Stimulated activated CD4-positive, alpha-beta T cell treated with anti-CD3 and anti-CD28 coated beads, Interleukin-12 subunit alpha, Interleukin-12 subunit beta, amount 100 ng/mL, for 48 hours (primary cell): ENCODE measurements at regions not wholly inside any gene's neighbourhood (a gene's known extent, or its start where the extent isn't known, plus 50 kb on each side); places are given as distances from the start of the nearest gene placed in this dataset.

Experiments
- DNase-seq, 3 donors: peaks; one replicate each; pipeline ENCODE4 v3.0.0-alpha.2; 2020; ENCODE audit warnings: low read depth in 2 of 3, low spot score in 1 of 3

DNA sequence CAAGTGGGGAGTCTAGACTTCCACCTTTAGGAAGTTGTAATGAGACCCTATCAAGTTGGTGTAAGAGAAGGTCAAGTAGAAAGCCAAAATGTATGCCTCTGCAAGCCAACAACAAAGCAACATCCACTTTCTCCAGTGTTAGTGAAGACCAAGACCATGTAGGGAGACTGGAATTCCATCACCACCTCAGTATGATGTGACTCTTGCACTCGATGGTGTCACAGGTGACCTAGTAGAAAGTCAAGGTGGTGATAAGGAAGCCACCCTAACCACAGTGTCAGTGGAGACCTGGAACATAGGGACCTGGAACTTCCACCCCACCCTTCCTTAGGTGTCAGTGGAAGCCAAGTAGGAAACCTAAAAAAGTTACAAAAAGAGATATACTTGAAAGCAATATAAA lies 278.1 kb upstream of the KCNMB2 start:
- no peak for DNase-seq

DNA sequence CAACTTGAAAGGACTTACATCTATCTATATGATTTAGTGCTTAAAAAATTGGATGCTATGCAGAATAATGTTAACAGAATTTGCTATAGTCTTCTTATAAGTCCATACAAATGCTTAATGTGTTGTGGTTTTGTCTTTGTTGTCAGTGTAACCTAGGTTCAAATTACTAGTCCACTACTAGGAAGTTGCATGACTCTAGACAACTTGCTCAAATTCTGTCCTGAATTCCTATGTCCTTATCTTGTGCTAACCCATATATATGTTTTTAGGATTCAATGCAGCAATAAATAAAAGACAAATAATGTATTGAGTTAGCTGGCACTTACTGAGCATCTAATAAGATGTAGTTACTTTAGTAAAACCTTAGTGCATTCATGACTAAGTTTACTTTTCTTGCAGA lies 276.5 kb upstream of the KCNMB2 start:
- DNase-seq: no peak

GRCh38 chr3:178260887-178261565 lies 275.2 kb upstream of the KCNMB2 start:
- DNase-seq: no peak

DNA sequence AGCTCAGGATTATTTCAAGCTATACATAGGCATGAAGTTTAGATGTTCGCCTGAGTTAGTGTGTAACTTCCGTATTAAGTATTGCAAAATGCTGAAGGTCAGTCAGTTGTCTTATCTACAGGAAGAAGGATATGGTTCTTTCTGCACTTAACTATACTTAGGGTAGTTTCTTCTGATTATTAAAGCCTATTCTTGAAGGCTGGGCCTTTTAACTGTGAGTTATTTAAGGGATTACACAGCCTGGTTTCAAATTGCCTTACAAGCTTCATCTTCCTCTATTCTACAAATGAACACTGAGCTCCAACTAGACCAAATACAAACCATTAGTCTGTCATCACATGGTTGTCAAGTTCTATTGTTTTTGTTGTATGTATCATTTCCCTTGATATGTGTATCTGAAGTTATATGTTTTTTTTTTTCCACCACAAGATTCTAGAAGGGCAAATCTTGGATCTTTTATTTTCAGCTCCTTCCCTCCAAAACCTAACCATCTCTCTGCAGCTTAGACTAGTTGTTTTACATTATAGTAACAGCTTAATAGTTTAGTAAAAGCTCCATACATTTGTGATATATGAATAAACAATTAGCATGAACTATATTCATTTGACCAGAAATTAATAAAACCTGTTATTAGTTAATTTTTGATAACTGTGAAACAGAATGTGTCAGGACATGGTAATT lies 272.9 kb upstream of the KCNMB2 start:
- DNase-seq: no peak

DNA sequence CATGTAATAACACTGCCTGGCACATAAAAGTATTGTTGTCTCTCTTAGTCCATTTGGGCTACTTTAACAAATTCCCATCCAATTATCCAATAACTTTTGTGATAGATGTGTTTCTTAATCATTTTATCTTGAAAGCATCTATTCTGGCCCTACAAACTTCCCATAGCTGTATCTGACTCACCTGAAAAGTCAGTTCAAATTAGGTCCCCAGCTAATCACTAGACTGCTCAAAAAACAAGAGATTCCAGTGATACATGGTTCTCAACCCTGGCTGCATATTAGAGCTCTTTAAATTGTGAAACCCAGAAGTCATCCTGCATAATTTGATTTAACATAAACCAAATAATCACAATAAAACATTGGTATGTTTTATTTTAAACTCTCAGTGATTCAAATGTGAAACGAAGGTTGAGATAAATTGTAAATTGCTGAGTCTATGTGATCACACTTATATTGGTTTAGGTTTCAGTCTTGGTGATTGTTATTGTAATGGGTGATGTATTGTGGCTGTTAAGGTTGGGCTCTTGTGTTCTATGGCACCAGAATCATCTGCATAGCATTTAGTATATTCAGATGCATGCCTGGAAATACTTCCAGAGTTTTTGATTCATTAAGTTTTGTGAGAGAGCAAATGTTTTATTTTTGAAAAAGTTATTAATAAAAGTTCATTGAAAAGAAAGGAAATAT lies 268.9 kb upstream of the KCNMB2 start:
- DNase-seq: no peak

- DNase-seq: no peak
These were observed 265.4 kb upstream of the KCNMB2 start for GRCh38 chr3:178270838-178271237.

- DNase-seq: no peak
These were observed 264.4 kb upstream of the KCNMB2 start for GRCh38 chr3:178271740-178272387.

GRCh38 chr3:178272841-178273240 lies 263.4 kb upstream of the KCNMB2 start:
- DNase-seq: no peak

DNA sequence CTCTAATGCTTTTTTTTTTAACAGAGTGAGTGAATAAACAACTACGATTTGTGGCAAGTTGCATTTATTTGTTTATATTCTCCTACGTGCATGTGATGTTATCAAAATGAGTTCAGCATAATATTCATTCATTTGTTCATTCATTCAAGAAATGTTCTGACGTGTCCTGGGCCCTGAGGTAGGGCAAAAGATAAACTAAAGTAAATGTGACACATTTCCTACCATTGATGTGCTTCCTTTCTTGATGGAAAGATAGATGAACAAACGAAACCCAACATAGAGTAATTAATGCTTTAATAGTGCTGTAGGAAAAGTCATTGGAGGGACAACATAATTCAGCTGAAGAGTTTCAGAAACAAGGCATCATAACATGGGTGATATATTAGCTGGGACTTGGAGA lies 261.5 kb upstream of the KCNMB2 start:
- no peak for DNase-seq

GRCh38 chr3:178275311-178275710 lies 260.9 kb upstream of the KCNMB2 start:
- no peak for DNase-seq

DNA sequence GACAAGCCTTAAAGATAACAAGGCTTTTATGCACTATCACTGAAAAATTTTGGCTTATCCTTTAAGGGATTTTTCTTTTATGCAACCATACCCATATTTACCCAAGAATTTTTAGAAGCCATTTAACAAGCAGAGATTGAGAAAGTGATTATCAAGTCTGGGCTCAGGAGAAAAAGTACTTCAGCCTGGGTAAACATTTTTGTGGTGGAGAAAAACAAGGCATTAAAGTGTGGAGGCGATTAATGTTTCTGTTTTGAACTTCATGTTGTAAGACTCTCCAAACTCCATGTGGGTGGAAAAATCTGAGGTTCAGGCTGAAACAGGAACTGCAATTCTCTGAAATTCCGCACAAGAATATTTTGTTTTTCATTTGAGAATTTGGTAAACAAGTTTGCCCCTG lies 260.4 kb upstream of the KCNMB2 start:
- DNase-seq: no peak

GRCh38 chr3:178277605-178278004 lies 258.6 kb upstream of the KCNMB2 start:
- DNase-seq: no peak

- DNase-seq: no peak
These were observed 252.7 kb upstream of the KCNMB2 start for GRCh38 chr3:178283561-178283960.

DNA sequence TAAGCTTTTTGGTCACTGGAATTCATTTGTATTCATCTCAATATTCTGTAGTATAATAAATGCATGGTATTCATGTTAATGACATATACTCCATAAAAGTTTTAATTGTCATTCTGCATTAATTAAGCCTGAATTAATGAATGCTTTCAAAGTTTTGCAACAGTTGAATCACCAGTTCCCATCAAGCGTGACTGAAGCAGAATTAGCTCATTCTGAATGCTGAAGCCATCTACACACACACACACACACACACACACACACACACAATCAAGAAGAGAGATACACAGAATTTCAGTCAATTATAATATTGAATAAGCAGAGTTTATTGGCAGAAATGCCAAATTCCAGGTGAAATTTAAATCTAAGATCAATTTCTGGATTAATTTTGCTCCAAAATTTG lies 252.1 kb upstream of the KCNMB2 start:
- no peak for DNase-seq

GRCh38 chr3:178288074-178288473 lies 248.2 kb upstream of the KCNMB2 start:
- no peak for DNase-seq

DNA sequence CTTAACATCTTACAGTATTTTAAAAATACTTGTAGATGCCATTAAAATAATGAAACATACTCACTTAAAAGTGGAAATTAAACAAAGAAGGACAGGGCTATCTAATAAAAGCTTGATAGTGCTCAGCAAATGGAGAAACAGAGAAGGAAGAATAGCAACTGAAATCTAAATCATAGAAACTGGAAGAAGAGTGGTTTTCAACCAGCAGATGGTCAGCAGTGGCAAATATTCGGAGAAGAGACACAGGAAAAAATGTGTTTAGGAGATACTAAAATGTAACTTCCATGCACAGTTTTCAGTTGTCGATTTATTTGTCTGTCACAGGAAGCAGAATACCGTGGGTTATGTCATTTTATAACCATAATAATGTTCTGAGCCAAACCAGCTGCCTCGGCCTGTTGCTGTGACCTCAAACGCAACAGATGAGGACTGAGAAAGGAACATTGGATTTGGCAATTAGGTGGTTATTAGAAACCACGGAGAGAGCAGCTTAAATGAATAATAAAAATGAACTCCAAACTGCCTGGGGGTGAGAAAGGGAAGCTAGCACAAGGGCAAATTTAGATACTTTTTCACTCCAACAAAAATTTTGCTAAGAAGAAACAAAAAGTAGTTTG lies 246.6 kb upstream of the KCNMB2 start:
- DNase-seq: no peak

DNA sequence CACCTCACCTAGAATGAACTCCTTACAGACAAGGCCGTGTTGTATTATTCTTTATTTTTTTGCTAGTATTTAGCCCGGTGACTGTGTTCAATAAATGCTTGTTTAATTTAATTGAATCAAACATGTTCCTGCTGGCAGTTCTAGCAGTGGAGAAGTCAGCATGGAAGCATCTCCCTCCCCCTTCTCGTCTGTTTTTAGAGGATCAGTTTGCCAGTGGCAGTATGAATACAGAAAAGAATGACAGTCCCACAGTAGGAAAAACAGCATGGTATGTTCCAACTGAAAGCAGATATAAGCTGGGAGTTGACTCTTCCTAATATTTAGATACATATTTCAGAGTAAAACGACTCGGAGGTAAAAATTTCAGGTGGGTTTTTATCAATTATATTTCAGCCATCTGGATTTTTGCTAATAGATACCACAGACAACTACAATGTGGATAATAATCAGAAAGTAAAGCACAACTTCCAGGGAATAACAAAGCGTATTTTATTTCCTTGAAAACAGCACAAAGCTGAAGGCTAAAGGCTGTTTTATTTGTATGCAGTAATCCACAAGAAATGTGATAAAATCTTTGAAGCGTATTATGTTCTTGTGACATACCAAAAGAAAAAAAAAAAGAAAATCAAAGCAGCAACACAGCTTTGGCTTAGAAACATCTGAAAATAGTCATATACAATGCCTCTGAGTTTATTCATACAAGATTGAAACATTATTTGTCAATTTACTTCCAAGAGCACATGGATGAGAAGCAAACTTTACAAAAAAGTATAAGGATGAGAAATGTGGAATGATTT lies 244.5 kb upstream of the KCNMB2 start:
- DNase-seq: no peak

- DNase-seq: no peak
These were observed 240.8 kb upstream of the KCNMB2 start for GRCh38 chr3:178295292-178295912.

DNA sequence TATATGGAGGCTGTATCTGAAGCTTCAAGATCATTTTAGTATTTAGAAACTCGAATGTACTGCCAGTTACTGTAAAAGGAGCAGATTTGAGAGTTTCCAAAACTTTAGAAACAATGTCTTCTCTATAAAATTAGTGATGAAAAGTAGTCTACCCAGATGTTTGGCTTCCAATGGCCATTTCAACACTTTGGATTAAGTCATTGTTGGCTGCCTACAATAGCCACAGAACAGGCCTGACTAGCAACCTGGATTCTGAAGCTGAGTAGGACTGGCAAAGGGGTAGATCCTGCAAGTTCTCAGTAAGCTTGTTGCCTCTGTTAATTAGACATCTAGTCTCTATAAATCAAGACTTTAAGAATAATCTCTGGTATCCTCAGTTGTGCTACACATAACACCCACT lies 239.0 kb upstream of the KCNMB2 start:
- no peak for DNase-seq

- no peak for DNase-seq
These were observed 238.5 kb upstream of the KCNMB2 start for GRCh38 chr3:178297740-178298139.
